GM23338 (cell line): ENCODE measurements at regions not wholly inside any gene's neighbourhood (a gene's known extent, or its start where the extent isn't known, plus 50 kb on each side); places are given as distances from the start of the nearest gene placed in this dataset.

ENCODE experiments used
- ATAC-seq: fragments of 200-7000 bp; cut with Tn5 transposase; 3 replicates; pipeline ENCODE4 v1.9.1; 2020
- DNase-seq: peaks from one replicate; pipeline ENCODE4 v3.0.0-alpha.2; 2015; ENCODE audit warnings: low spot score
- H2AFZ ChIP-seq: fragments of 200-600 bp; sonication (generic); 2 replicates; pipeline ENCODE4 v1.8.0; 2016; ENCODE audit warnings: antibody characterized with exemption, mild to moderate bottlenecking, moderate library complexity
- H3F3A ChIP-seq: fragments of 200-600 bp; sonication (generic); replicated peaks from 2 replicates; pipeline ENCODE4 v1.8.0; 2017; ENCODE audit warnings: antibody characterized with exemption, mixed run types, low read depth
- H3K27ac ChIP-seq: fragments of 200-600 bp; sonication (generic); 2 replicates; pipeline ENCODE4 v1.6.1; 2016; ENCODE audit warnings: low read depth
- H3K27me3 ChIP-seq: fragments of 200-600 bp; sonication (generic); 2 replicates; pipeline ENCODE4 v1.8.0; 2016; ENCODE audit warnings: mild to moderate bottlenecking, mixed run types, moderate library complexity; ENCODE audit not compliant: insufficient read depth
- H3K36me3 ChIP-seq: fragments of 200-600 bp; sonication (generic); 2 replicates; pipeline ENCODE4 v1.8.0; 2016; ENCODE audit warnings: mild to moderate bottlenecking; ENCODE audit not compliant: insufficient read depth
- H3K4me1 ChIP-seq: fragments of 200-600 bp; sonication (generic); 2 replicates; pipeline ENCODE4 v1.8.0; 2016; ENCODE audit warnings: mild to moderate bottlenecking, moderate library complexity; ENCODE audit not compliant: insufficient read depth
- H3K4me2 ChIP-seq: fragments of 200-600 bp; sonication (generic); 2 replicates; pipeline ENCODE4 v1.7.1; 2017; ENCODE audit warnings: mixed run types
- H3K4me3 ChIP-seq: fragments of 200-600 bp; sonication (generic); 2 replicates; pipeline ENCODE4 v1.6.1; 2016; ENCODE audit warnings: mixed run types
- H3K79me2 ChIP-seq: fragments of 200-600 bp; sonication (generic); replicated peaks from 2 replicates; pipeline ENCODE4 v1.8.0; 2017; ENCODE audit warnings: mild to moderate bottlenecking; ENCODE audit not compliant: insufficient read depth
- H3K9me2 ChIP-seq: fragments of 200-600 bp; sonication (generic); 2 replicates; pipeline ENCODE4 v1.8.0; 2017; ENCODE audit not compliant: insufficient read depth
- H4K20me1 ChIP-seq: fragments of 200-600 bp; sonication (generic); replicated peaks from 2 replicates; pipeline ENCODE4 v1.8.0; 2017; ENCODE audit warnings: mild to moderate bottlenecking; ENCODE audit not compliant: insufficient read depth
- H3K27ac Mint-ChIP-seq: 2 replicates; pipeline ENCODE4 v1.8.0; 2020; ENCODE audit warnings: inconsistent platforms, mild to moderate bottlenecking, moderate library complexity, mixed read lengths
- H3K27me3 Mint-ChIP-seq: 3 replicates; pipeline ENCODE4 v1.8.0; 2022; ENCODE audit warnings: low read depth, mild to moderate bottlenecking, moderate library complexity, mixed read lengths, inconsistent platforms; ENCODE audit not compliant: insufficient read depth, poor library complexity
- H3K36me3 Mint-ChIP-seq: 3 replicates; pipeline ENCODE4 v1.8.0; 2021; ENCODE audit warnings: low read depth, mild to moderate bottlenecking, inconsistent platforms, moderate library complexity, mixed read lengths
- H3K4me1 Mint-ChIP-seq: 3 replicates; pipeline ENCODE4 v1.8.0; 2020; ENCODE audit warnings: mild to moderate bottlenecking, inconsistent platforms, mixed read lengths
- H3K4me3 Mint-ChIP-seq: 3 replicates; pipeline ENCODE4 v1.8.0; 2021; ENCODE audit warnings: moderate library complexity, mild to moderate bottlenecking, inconsistent platforms, mixed read lengths
- H3K9me3 Mint-ChIP-seq: 3 replicates; pipeline ENCODE4 v1.8.0; 2020; ENCODE audit warnings: moderate library complexity, mild to moderate bottlenecking, inconsistent platforms, mixed read lengths
- ETS1 ChIP-seq: IDR thresholded peaks from 2 replicates; pipeline ENCODE4 v1.6.1; 2016; ENCODE audit warnings: antibody characterized with exemption
- EZH2 ChIP-seq: fragments of 200-600 bp; sonication (generic); IDR thresholded peaks from one replicate; pipeline ENCODE4 v1.8.0; 2017; ENCODE audit warnings: antibody characterized with exemption, mild to moderate bottlenecking, low read depth; ENCODE audit not compliant: unreplicated experiment
- EZH2phosphoT487 ChIP-seq: fragments of 200-600 bp; sonication (generic); IDR thresholded peaks from one replicate; pipeline ENCODE4 v1.8.1; 2018; ENCODE audit warnings: antibody characterized with exemption; ENCODE audit not compliant: unreplicated experiment
- NANOG ChIP-seq: IDR thresholded peaks from 2 replicates; pipeline ENCODE4 v1.6.1; 2016; ENCODE audit warnings: antibody characterized with exemption, borderline replicate concordance
- STAT1 ChIP-seq: IDR thresholded peaks from one replicate; pipeline ENCODE4 v1.6.1; 2016; ENCODE audit warnings: antibody characterized with exemption; ENCODE audit not compliant: unreplicated experiment
- ZNF114 ChIP-seq: fragments of 250-450 bp; sonication (Bioruptor Pico); IDR thresholded peaks from 2 replicates; pipeline ENCODE4 v1.5.0; 2020; ENCODE audit warnings: mild to moderate bottlenecking, moderate library complexity
- TF ChIP-seq, protein P1 (sequence below): fragments of 250-450 bp; sonication (Bioruptor Pico); IDR thresholded peaks from 2 replicates; pipeline ENCODE4 v1.5.0; 2020; ENCODE audit warnings: mild to moderate bottlenecking, moderate library complexity

- Histone ChIP-seq H2AFZ (no peak overlapping the region), H3K9me2 (no peaks in the 10 kb centered on the region), H3K36me3 (no peaks in the 10 kb centered on the region), H3F3A (no peaks in the 10 kb centered on the region), H3K79me2 (no peaks in the 10 kb centered on the region), H3K4me1 (no peaks in the 10 kb centered on the region), H3K27me3 (no peaks in the 10 kb centered on the region), H3K27ac (no peak overlapping the region), H3K4me2 (no peak overlapping the region), H3K4me3 (no peak overlapping the region), H4K20me1 (no peaks in the 10 kb centered on the region)
- Mint-ChIP-seq H3K27ac (no peak overlapping the region), H3K27me3 (no peaks in the 10 kb centered on the region), H3K4me1 (no peaks in the 10 kb centered on the region), H3K4me3 (no peak overlapping the region), H3K36me3 (peaks cover 12% of the 10 kb centered on the region), H3K9me3 (peaks cover 24% of the 10 kb centered on the region)
- DNase-seq: no peak
- TF ChIP-seq, protein P1, sequence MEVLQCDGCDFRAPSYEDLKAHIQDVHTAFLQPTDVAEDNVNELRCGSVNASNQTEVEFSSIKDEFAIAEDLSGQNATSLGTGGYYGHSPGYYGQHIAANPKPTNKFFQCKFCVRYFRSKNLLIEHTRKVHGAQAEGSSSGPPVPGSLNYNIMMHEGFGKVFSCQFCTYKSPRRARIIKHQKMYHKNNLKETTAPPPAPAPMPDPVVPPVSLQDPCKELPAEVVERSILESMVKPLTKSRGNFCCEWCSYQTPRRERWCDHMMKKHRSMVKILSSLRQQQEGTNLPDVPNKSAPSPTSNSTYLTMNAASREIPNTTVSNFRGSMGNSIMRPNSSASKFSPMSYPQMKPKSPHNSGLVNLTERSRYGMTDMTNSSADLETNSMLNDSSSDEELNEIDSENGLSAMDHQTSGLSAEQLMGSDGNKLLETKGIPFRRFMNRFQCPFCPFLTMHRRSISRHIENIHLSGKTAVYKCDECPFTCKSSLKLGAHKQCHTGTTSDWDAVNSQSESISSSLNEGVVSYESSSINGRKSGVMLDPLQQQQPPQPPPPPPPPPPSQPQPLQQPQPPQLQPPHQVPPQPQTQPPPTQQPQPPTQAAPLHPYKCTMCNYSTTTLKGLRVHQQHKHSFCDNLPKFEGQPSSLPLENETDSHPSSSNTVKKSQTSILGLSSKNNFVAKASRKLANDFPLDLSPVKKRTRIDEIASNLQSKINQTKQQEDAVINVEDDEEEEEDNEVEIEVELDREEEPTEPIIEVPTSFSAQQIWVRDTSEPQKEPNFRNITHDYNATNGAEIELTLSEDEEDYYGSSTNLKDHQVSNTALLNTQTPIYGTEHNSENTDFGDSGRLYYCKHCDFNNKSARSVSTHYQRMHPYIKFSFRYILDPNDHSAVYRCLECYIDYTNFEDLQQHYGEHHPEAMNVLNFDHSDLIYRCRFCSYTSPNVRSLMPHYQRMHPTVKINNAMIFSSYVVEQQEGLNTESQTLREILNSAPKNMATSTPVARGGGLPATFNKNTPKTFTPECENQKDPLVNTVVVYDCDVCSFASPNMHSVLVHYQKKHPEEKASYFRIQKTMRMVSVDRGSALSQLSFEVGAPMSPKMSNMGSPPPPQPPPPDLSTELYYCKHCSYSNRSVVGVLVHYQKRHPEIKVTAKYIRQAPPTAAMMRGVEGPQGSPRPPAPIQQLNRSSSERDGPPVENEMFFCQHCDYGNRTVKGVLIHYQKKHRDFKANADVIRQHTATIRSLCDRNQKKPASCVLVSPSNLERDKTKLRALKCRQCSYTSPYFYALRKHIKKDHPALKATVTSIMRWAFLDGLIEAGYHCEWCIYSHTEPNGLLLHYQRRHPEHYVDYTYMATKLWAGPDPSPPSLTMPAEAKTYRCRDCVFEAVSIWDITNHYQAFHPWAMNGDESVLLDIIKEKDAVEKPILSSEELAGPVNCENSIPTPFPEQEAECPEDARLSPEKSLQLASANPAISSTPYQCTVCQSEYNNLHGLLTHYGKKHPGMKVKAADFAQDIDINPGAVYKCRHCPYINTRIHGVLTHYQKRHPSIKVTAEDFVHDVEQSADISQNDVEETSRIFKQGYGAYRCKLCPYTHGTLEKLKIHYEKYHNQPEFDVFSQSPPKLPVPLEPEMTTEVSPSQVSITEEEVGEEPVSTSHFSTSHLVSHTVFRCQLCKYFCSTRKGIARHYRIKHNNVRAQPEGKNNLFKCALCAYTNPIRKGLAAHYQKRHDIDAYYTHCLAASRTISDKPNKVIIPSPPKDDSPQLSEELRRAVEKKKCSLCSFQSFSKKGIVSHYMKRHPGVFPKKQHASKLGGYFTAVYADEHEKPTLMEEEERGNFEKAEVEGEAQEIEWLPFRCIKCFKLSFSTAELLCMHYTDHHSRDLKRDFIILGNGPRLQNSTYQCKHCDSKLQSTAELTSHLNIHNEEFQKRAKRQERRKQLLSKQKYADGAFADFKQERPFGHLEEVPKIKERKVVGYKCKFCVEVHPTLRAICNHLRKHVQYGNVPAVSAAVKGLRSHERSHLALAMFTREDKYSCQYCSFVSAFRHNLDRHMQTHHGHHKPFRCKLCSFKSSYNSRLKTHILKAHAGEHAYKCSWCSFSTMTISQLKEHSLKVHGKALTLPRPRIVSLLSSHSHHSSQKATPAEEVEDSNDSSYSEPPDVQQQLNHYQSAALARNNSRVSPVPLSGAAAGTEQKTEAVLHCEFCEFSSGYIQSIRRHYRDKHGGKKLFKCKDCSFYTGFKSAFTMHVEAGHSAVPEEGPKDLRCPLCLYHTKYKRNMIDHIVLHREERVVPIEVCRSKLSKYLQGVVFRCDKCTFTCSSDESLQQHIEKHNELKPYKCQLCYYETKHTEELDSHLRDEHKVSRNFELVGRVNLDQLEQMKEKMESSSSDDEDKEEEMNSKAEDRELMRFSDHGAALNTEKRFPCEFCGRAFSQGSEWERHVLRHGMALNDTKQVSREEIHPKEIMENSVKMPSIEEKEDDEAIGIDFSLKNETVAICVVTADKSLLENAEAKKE (CRISPR knock-in tag): no peak
- ATAC-seq: no peak
These were observed 108.1 kb upstream of the NEIL3 start for GRCh38 chr4:177201614-177202013.

GRCh38 chr4:177204126-177204525 lies 105.5 kb upstream of the NEIL3 start:
- no peaks in the 10 kb centered on the region for H4K20me1 ChIP-seq
- no peak overlapping the region for H3K27ac ChIP-seq
- Mint-ChIP-seq H3K36me3 (no peaks in the 10 kb centered on the region; the same call in 2 of the 3 replicates), H3K27ac (no peak overlapping the region), H3K4me1 (no peaks in the 10 kb centered on the region), H3K9me3 (peaks cover 6% of the 10 kb centered on the region; the same call in 2 of the 3 replicates), H3K4me3 (no peak overlapping the region), H3K27me3 (no peaks in the 10 kb centered on the region)
- no peak overlapping the region for H3K4me3 ChIP-seq
- H3K4me1 ChIP-seq: no peaks in the 10 kb centered on the region
- no peaks in the 10 kb centered on the region for H3F3A ChIP-seq
- H3K36me3 ChIP-seq: no peaks in the 10 kb centered on the region
- no peaks in the 10 kb centered on the region for H3K79me2 ChIP-seq
- no peaks in the 10 kb centered on the region for H3K27me3 ChIP-seq
- ATAC-seq (no peak), DNase-seq (no peak)
- no peaks in the 10 kb centered on the region for H3K9me2 ChIP-seq
- no peak overlapping the region for H2AFZ ChIP-seq
- H3K4me2 ChIP-seq: no peak overlapping the region
- TF ChIP-seq ETS1: no peak
- no peak for TF ChIP-seq EZH2phosphoT487
- no peak for TF ChIP-seq ZNF114
- TF ChIP-seq NANOG: no peak
- TF ChIP-seq EZH2: no peak
- no peak for TF ChIP-seq STAT1
